ENCODE measurements at regions not wholly inside any gene's neighbourhood (a gene's known extent, or its start where the extent isn't known, plus 50 kb on each side); places are given as distances from the start of the nearest gene placed in this dataset.

DNA sequence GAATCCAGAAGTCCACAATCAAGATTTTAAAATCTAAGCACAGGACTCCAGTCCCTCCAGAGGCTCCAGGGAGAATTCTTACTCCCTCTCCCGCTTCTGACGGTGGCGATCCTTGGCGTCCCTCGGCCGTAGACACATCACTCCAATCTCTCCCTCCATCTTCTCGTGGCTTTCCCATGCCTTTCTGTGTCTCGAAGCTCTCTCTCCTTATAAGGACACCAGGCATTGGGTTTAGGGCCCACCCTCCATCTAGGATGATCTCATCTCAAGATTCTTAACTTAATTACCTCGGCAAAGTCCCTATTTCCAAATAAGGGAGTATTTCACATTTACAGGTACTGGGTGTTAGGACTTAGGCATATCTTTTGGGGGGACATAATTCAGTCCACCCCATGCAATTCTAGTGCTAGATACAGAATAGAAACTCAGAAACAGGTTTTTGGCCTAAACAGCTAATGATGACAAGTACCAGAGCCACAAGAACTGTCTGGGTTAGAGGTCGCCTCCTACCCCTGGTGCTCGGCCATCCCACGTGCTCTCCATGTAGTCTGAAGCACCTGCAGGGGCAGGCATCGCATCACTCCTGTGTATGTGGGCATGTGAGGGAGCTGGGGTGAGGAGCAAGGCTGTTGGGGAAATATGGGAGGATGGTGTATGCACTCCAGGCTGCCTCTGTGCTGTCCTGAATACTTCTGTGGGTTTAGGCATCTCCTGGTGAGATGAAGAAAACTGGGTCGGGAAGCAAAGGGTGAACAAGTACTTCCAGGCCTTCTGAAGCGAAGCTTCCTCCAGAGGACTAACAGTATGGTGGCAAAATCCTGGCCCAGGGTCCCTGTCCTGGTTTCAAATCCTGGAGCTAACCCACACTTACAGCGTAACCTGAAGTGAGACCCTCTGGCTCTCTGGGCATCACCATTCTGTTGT is 298.3 kb upstream of the ZMIZ1 start:
- DNase-seq: no peak

- DNase-seq: no peak
Observed at GRCh38 chr10:78771260-78771659, 297.5 kb upstream of the ZMIZ1 start.

DNA sequence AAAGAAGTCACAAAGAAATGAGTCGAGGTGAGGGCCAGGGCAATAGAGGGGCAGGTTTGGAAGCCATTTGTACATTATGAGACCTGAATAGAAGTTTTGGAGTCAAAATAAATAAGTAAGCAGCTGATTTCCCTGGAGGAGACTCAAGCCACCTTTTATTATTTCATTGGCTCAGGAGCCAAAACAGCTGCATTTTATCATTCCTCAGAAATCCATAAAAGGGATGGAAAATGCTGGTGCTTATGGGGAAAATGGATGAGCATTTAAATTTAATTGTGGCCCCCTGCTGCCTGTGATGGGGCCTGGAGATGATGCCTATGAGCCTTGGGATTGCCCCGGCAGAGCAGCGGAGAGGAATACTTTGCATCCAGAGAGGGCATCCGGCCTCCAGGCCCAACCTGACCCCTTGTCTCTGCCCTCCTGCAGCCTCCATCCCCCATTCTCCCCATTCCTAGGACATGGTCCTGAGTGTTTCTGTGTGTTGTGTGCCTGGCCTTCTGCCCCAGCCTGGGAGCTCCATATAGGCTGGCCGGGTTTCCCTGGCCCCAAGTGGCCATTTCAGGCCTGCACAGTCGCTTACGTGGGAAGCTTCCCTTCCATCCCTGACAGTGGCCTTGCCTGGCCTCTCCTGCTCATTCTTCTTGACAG is 296.8 kb upstream of the ZMIZ1 start:
- no peak for DNase-seq

DNA sequence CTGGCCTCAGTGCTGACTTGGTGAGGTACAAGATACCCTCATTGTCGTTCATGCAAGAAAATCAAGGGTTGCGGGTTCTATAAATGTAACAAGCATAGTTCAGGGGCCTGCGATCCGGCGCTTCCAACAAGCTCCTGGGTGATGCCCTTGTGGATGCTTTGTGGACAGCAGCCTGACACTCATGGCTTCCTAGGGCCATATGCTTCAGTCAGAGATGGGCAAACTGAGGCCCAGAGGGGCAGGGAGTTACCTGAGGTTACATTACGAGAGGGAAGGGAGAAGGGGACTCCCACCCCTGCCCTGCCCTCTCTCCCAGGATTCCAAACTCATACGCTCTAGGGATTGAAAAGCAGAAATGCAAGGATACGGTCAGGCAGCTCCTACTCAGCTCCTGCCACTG is 296.3 kb upstream of the ZMIZ1 start:
- no peak for DNase-seq

GRCh38 chr10:78772986-78773530 is 295.7 kb upstream of the ZMIZ1 start:
- no peak for DNase-seq

- no peak for DNase-seq
Observed at GRCh38 chr10:78774614-78774998, 294.2 kb upstream of the ZMIZ1 start.

DNA sequence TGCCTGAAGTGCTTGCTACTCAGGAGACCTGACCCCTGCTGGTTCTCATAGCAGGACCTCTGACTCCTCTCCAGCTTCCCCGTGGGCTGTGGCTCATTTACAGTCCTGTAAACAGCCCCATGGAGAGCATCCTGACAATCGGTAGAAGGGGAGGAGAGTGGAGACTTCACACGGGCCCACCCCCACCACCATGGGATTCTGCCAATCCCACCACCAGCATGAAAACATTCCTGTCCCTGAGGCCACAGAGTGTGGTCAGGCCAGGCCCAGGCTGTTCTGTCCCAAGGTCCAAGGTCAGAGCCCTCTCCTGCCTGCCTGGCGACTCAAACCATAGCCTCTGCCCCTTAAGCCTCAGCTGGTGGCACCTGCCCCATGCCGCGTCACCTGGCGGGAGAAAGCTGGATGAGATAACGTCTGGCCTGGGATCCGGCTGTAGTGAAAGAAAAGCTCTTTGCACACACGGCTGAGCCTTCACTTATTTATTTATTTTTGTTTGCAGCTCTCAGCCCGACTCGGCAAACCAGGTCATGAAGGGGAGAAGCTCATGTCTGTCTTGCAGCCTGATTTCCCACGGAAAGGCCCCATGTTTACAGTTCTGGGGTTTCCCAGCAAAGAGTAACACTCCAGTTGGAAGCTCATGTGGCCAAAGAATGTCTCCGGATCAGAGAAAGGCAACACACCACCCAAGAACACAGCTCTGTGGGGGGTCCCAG is 293.6 kb upstream of the ZMIZ1 start:
- DNase-seq: no peak

DNA sequence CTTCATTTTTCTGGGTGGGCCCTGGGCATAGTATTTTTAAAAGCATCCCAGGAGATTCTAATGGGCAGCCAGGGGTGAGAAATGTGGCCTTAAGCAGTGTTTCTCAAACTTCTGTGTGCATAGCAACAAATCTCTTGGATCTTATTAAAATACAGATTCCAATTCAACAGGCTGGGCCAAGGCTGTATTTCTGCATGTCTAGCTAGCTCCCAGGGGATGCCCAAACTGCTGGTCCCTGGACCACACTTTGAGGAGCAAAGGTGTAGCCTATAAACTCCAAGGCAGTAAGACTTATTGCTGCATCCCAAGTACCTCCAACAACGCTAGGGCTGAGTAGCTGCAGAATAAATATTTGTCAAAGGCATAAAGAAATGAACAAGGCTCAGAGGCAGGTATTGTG is 292.9 kb upstream of the ZMIZ1 start:
- no peak for DNase-seq

- DNase-seq: no peak
Observed at GRCh38 chr10:78776756-78777155, 292.0 kb upstream of the ZMIZ1 start.

DNA sequence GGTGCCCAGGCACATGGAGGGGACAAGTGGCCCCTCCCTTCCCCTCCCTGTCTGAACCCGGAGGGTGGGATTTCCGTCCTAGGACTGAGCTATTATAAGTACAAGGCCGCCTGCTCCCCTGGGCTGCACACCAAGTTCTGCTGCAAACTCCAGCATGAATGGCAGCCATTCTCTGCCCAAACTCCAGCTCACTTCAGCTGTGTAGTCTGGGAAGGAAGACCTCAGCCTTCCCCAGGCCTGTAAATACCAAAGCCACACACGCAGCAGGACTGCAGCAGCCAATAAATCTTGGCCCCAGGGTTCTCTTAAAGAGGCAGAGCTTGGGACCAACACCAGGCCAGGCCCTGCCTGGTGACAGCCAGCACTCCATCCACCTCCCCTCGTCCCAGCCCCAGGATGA is 291.3 kb upstream of the ZMIZ1 start:
- DNase-seq: no peak

DNA sequence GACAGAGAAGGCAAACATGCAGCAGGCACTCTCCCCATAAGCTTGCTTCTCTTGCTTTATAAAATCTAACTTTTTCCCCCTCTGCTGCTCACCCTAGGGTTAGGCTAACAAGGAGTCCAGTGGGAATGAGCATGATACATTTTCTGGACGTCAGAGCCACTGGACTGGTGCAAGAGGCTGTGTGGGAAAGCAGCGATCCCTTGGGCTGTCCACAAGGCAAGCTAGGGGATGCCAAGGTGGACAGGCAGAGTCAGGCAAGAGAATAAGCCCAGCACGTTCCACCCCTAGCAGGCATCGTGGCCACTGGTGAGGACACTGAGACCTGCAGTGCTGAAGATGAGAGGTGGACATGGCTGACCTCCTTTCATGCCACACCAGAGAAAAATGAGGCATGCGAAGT is 290.9 kb upstream of the ZMIZ1 start:
- no peak for DNase-seq

DNA sequence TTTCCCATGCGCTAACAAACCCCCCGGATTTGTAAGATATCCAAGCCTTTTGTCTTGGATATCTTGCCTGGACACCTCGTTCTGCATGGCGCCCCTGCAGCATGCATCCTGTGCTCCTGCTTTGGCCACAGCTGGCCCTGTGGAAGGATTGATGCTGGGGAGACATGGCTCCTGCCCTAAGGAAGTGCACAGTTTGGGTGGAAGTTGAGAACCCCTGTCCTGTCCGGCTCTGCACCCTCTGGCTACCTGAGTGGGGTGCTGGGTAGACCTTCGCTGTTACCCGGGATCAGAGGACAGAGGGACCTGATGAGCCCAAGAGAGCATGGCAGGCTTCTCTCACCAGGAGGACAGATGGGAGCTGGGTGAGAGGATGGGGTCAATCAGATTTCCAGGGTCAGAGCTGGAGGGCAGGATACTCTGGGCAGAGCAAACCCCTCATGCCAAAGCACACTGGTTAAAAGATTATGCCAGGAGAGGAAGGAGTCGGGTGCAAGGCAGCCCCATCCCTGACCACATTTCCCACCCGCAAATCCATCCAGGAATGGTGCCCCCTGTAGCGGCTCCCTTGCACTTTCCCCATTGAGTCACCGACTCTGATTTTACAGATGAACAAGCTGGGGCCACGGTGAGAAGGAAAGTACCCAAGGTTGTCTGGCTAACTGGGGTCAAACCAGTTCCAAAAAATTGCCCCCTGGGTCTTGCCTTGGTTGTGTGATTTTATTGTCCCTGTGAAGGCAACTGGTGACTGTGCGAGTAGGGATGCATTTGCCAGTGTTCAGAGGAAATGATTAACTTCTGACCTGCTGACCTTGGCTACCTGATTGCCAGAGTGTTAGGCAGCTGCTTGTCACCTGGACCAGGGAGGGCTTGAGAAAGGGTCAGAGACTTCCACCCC is 290.1 kb upstream of the ZMIZ1 start:
- no peak for DNase-seq

DNA sequence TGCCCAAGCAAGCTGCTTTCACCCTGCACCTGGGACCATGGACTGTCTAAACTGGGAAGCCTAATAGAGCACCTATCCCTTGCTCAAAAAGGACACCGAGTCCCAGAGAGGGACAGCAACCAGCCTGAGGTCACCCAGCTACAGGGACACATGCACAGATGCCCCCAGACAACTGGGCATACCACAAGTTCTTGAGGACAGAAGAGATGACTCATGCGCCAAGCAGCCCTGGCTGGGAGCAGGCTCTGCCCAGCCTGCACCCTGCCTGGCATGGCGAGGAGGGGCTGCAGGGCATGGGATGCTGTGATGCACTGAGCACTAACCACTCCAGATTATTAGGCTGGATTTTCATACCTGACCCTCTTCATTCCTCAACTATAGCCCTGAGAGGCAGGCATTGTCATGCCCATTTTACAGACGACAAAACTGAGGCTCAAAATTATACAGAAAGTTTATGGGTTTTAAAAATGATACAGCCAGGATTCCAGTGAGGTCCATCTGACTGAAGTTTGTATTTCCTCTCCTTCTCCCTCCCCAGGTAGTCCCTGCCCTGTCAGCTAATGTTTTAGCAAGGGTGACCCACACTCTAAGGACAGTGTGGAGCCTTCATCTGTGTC is 289.3 kb upstream of the ZMIZ1 start:
- no peak for DNase-seq

DNA sequence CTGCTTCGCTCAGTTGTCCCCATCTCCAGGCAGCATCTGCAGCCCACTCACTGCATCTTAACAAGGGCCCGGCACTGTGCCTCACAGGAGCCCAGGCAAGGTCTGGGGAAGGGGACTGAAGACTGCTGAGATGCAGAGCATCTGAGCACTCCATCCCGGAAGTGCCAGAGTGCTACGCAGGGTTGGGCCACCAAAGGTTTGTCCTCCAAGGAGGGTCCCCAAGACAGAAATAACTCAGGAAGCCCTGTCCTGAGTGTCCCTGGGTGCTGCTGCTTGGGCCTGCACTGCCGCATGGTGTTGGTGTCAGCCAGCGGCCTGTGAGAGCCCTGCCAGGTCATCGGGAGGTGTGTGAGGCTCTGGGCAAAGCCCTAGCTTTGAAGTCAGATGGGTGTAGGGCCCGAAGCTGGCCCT is 288.2 kb upstream of the ZMIZ1 start:
- DNase-seq: no peak

GRCh38 chr10:78781251-78781913 is 287.4 kb upstream of the ZMIZ1 start:
- DNase-seq: no peak

DNA sequence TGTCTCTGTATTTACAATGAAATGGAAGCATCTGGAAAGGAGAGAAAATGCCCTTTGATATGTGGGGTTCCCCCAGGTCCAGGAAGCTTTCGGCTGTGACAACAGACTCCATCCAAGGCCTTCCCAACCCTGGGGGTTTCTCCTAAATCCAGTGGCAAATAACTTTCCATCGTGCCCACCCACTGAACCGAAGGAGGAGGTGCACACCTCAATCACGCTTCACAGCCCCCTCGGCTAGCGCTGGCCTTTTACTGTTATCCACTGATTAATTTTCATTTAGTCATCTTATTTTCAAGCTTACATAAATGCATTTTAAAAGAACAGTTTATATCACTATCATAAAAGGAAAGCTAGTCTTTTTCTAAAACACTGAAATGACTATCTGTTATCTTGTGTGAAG is 286.8 kb upstream of the ZMIZ1 start:
- no peak for DNase-seq

- no peak for DNase-seq
Observed at GRCh38 chr10:78782441-78782840, 286.3 kb upstream of the ZMIZ1 start.

GRCh38 chr10:78783753-78784152 is 285.0 kb upstream of the ZMIZ1 start:
- no peak for DNase-seq

- no peak for DNase-seq
Observed at GRCh38 chr10:78784546-78784945, 284.2 kb upstream of the ZMIZ1 start.

DNA sequence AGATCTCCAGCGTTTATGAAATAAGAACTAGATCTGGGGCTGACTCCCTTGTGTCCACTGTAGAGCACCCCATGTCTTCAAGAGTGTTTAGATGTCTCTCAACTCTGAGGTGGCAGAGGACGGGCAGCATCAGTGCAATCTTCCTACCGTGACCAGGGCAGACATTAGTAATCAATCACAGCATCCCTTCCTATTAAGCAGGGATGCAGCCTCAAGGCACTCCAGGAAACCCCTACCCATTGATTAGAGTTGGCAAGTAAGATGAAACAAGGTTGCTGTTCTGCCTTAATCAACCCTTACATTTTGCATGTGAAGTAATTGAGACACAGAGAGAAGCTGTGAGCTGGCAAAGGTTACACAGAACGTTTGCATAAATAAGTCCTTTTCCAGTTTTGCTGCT is 283.7 kb upstream of the ZMIZ1 start:
- no peak for DNase-seq

GRCh38 chr10:78785991-78786390 is 282.8 kb upstream of the ZMIZ1 start:
- DNase-seq: no peak
